Choroid plexus epithelial cell (primary cell): ENCODE measurements at regions not wholly inside any gene's neighbourhood (a gene's known extent, or its start where the extent isn't known, plus 50 kb on each side); places are given as distances from the start of the nearest gene placed in this dataset.

ENCODE experiments used
- DNase-seq: peaks from one replicate; pipeline ENCODE4 v3.0.0-alpha.2; 2010; ENCODE audit warnings: low read depth
- H3K4me3 ChIP-seq: 2 replicates; pipeline ENCODE4 v1.5.1; 2011; ENCODE audit warnings: low read depth, mild to moderate bottlenecking, control low read depth, low read length, moderate library complexity
- TF ChIP-seq, protein P1 (sequence below): conservative IDR thresholded peaks from 2 replicates; pipeline ENCODE4 v1.5.1; 2011; ENCODE audit warnings: low read depth, mild to moderate bottlenecking, control low read depth, inconsistent platforms, low read length, moderate library complexity

DNA sequence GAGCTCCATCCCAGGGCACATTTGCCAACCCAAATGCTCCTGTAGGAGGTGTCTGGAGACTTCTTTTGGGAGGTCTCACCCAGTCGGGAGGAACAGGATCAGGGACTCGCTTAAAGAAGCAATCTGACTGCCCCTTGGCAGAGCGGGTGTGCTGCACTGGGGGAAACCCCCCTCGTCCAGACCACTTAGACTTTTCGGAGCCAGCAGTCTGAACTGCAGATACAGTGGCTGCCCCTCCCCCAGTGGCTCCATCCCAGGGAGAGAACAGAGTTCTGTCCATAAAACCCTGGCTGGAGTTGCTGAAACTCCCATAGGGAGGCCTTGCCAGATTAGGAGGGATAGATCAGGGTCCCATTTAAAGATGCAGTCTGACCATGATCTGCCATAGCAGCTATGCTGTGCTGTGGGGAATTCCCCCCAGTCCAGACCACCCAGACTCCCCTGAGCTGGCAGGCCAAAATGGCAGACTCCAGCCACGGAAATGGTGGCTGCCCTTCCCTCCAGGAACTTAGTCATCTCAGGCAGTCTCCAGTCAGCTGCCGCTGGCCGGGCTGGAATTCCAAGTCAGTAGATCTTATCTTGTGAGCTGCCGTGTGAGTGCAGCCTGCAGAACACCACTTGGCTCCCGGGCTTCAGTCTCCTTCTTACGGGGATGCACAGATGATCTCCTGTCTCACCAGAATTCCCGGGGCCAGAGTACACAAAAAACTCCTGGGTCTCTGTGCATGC, 278.1 kb upstream of the SASH1 start:
- DNase-seq = no peak
- H3K4me3 ChIP-seq = no peak overlapping the region

DNA sequence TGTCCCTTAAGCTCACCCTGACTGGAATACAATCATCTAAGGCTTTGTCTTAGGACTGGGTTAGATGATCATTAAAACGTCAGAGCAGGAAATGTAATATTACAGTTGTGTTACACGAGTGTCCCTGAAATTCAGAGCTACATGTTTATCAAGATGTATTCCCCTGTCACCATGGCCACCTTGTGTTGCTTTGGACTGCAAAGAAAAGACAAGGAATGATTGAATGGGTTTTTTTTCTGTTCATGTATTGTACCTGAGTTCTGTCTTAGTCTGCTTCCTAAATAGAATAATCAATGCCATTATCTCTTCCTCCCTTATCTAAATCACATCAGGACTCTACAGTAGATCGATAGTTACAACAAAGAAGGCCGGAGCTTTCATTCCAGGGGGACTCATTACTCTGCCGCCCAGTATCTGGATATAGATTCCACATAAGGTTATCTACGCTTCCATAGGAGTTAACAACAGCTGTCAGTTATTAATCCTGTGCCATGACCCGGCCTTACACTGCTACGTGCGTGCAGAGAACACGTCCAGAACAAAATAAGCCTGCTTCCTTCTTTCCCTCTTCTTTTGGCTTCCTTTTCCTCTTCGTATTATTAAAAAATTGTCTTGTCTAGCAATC, 274.1 kb upstream of the SASH1 start:
- no peak overlapping the region for H3K4me3 ChIP-seq
- no peak for DNase-seq
- TF ChIP-seq, protein P1, sequence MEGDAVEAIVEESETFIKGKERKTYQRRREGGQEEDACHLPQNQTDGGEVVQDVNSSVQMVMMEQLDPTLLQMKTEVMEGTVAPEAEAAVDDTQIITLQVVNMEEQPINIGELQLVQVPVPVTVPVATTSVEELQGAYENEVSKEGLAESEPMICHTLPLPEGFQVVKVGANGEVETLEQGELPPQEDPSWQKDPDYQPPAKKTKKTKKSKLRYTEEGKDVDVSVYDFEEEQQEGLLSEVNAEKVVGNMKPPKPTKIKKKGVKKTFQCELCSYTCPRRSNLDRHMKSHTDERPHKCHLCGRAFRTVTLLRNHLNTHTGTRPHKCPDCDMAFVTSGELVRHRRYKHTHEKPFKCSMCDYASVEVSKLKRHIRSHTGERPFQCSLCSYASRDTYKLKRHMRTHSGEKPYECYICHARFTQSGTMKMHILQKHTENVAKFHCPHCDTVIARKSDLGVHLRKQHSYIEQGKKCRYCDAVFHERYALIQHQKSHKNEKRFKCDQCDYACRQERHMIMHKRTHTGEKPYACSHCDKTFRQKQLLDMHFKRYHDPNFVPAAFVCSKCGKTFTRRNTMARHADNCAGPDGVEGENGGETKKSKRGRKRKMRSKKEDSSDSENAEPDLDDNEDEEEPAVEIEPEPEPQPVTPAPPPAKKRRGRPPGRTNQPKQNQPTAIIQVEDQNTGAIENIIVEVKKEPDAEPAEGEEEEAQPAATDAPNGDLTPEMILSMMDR = no peak

More for the DNA sequence above, 278.1 kb upstream of the SASH1 start:
- TF ChIP-seq, protein P1 = no peak

DNA sequence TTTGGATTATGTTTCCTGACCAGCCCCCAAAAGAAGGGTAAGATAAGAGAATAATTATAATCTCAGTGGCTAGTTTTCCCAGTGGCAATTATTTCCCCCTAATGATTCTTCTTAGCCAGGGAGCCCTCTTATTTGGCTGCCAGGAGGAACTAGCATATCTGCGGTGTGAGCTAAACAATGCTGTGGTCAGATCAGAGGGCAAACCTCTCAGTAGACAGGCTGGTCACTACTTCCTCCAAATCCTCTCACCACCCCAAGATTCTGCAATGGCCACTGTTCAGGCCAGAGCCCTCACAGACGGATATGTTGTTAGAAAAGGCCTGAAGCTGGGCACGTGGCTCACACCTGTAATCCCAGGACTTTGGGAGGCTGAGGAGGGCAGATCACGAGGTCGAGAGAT, 273.4 kb upstream of the SASH1 start:
- H3K4me3 ChIP-seq = no peak overlapping the region
- TF ChIP-seq, protein P1 = no peak
- no peak for DNase-seq

- DNase-seq = no peak
Observed at GRCh38 chr6:148074291-148074690, 268.3 kb upstream of the SASH1 start.

DNA sequence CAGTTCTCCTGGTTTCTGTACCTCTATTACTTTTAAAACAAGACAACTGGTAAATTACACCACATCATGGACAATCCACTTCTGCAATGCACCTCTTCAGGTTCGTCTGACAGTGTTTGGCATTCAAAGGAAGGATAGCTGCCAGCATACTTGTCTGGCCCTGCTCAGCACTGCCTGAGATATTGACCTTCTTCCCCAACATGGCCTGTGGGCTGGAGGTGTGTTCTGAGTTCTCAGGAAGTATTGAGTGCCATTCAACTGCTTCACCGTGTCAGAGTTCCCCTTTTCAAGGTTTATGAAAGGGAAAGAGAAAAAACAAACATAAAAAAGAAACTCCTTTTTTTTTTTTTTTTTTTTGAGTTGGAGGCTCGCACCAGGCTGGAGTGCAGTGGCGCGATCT, 267.9 kb upstream of the SASH1 start:
- DNase-seq = no peak
- TF ChIP-seq, protein P1 = no peak
- no peak overlapping the region for H3K4me3 ChIP-seq

More at GRCh38 chr6:148074291-148074690, 268.3 kb upstream of the SASH1 start:
- H3K4me3 ChIP-seq = no peak overlapping the region
- TF ChIP-seq, protein P1 = no peak

DNA sequence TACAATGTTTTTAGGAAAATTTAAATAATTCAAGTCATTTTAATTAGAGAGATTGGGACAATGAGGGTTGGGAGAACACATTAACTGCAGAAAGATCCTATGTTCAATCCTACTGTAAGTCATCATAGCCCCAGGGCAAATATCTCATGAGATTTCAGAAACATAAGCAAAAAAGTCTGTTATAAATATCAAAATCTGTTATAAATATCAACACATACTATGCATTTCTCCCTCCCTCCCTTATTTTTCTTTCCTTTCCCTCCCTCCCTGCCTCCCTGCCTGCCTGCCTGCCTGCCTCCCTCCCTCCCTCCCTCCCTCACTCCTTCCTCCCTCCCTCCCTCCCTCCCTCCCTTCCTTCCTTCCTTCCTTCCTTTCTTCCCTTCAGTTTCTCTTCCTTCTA, 267.3 kb upstream of the SASH1 start:
- no peak overlapping the region for H3K4me3 ChIP-seq
- TF ChIP-seq, protein P1 = no peak
- DNase-seq = no peak

DNA sequence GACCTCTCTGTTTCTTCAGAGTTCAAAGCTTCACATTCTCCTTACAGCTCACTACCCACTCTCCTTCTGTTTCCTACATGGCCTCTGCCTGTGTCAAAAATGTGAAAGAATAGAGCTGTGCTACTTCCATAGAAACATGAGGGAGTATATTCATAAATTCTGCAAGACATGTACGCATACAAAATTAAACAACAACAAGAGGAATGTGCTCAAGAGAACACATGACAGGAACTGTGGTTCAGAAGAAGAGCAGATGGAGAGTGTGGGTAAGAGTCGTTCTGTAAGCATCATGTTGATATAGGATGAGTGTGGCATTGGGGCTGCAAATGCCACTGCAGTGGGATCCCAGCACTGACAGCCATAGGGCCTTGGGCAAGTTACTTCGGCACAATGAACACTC, 266.6 kb upstream of the SASH1 start:
- H3K4me3 ChIP-seq = no peak overlapping the region
- TF ChIP-seq, protein P1 = no peak

More for the DNA sequence above, 266.6 kb upstream of the SASH1 start:
- DNase-seq = no peak
